Muscle of arm (tissue), 1 donor: ENCODE measurements at regions not wholly inside any gene's neighbourhood (a gene's known extent, or its start where the extent isn't known, plus 50 kb on each side); places are given as distances from the start of the nearest gene placed in this dataset.
A peak's percentile ranks its signal among the peaks of the same experiment; 100 is the strongest.

Experiments used
- DNase-seq: peaks from one replicate; pipeline ENCODE4 v3.0.0-alpha.2; 2013

DNA sequence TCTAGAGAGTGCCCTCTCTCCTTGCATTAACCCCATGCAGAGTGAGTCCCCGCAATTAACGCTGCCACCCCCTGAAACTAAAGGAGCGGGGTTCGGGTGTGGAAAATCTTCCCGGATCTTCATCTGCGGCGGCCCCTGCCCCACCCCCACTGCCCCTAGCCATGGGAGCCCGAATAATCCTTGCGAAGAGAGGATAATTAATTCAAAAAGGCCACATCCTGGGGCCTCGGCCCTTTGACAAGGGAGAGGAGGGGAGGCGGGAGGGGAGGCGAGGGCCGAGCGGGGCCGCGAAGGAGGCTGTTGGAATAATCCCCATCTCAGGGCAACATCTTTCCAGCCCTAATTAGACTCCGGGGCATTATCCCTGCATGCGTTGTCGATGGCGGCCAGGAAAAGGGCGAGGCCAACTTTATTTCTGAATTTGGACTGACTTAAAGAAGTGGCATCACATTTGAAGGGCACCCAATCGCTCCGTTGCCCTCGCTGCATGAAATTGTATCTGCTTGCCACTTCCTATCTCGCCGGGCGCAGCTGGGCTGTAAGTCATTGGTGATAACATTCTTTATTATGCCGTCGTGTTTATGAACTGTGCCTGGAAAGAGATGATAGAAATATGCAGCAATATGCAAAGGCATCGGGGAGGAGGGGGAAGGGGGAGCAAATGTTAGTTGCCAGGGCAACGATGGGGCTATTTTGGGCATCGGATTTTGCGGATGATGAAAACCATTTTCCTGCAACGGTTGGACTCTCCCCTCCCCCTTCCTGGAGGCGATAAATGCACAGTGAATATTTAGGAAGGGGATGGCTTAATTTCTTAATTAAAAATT lies 387.1 kb upstream of the TNRC6C start:
- DNase-seq, result peak; percentile 45

DNA sequence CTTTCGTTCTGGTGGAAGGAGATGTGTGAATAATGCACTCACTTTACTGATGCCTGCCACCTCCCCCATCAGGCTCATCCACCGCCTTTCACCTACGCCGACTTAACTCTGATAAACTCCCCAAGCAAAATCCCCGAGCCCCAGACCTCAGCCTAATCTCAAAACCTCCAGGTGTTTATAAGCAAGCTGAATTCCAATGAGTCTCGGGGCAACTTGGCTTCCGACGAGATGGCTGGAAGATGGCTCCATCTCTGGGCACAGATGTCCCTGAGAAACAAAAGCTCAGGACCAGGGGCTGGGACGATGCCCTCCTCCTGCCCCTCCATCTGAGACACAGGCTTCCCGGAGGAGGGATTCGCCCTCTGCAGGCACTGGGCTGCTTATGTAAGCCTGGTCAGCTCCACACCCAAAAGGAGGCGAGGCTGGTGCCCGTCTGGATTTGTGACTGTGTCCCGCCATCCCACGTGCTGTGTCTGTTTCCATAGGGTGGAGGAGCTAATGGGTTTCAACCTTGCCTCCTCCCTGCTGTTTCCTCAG lies 386.4 kb upstream of the TNRC6C start:
- DNase-seq, result no peak

DNA sequence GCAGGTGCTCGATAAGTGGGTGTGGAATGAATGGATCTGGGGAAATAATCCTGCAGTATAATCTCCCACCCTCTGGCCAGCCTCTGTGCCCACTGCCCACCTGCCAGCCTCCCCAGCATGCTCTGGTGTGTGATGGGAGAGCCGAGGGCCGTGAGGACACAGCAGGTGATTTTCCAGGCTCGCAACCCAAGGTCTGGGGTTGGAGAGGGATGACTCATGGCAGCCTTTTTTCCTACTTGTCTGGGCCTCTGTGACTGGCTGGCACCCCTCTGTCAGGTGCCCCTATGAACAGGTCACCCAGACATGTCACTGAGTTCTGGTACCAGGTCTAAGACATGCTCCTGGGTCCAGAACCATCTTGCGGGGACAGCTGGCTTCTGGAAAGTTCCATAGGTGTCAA lies 385.7 kb upstream of the TNRC6C start:
- DNase-seq, result no peak

DNA sequence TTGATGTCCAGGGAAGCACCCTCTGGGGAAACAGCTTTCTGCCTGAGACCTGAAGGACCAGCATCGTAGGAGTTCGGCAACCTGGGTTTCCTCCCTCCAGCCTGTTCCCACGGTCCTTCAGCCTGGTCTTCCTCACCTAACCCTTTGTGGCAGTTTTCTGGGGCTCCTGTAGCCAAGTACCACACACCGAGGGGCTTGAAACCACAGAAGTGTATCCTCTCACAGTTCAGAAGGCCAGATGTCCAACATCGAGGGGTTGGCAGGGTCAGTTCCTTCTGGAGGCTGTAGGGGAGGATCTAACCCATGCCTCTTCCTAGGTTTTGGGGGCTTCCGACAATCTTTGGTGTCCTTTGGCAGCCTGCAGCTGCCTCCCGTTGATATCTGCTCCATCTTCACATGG lies 381.0 kb upstream of the TNRC6C start:
- DNase-seq, result no peak

DNA sequence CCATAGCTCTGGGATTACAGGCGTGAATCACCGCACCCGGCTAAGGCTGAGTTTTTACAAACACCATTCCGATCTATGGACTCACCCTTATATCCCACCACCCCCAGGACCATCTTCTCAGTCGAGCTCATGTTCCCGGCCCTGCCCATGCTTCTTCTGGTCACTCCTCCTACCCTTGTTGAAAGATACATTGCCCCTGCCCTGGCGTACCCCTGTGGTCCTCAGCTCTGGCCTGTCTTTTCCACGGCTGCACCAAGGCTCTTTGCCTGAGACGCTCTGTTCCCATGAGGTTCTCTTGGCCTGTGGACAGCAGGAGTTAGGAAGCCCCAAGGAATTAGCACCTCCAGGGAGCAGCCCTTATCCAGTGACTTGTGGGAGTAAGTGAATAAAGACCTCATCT lies 379.4 kb upstream of the TNRC6C start:
- no peak for DNase-seq

DNA sequence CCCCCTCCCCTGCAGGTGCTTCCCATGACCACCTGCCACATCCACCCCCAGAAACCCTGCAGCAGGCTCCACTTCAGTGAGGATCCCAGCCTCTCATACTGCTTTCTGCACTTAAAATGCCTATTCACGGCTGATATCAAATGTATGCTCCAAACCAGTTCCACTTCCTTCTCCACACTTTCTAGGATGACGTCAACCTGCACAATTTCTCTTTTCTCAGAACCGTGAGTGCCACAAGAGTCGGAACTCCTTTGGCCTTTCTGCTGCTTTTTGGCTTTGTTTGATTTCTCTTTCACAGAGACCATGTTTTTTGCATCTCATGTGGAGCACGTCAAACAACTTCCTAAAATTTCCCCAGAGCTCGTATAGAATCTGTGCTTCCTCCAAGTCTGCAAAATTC lies 378.8 kb upstream of the TNRC6C start:
- no peak for DNase-seq

DNA sequence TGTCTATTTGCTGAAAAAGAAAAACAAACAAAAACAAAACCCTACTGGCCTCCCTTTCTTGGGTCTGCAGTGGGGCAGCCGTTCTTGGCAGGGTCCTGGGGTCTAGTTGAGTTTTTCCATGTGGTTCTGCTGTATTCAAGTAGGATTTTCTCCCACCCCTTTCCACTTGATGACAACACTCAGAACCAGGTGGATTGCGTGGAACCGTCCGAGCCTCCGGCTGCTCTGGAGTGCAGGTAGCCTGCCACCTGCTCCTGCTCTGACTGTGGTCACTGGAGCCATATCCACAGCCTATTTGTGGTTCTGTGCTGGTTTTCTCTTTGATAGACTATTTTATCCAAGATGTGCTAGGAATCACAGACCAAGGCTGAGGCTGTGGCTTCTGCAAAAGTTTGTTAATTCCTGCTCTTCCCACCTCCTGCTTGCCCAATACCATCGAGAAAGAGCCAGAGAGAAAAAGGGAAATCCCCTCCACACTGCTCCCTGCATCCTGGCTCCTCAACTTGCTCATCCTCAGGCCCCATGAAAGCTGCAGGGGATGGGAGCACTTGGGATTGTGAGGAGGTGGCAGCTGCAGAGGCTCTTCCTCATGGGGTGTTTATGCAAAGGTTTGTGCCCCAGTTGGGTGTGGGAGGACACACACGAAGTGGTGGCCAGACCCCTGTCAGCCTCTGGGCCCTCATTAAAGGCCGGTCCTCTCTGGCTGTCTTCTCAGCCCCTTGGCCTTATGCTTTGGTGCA lies 377.8 kb upstream of the TNRC6C start:
- no peak for DNase-seq

DNA sequence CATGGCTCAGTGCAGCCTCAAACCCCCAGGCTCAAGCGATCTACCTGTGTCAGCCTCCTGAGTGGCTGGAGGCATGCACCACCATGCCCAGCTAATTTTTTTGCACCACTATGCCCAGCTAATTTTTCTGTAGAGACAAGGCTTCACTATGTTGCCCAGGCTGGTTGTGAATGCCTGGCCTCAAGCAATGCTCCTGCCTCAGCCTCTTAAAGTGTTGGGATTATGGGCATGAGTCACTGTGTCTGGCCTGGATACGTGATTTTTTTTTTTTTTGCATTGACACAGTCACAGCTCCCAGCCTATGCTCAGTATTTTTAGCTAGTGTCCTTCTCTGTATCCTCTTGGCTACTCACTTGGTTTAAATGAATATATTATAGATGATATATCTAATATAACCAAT lies 377.0 kb upstream of the TNRC6C start:
- DNase-seq, result no peak

DNA sequence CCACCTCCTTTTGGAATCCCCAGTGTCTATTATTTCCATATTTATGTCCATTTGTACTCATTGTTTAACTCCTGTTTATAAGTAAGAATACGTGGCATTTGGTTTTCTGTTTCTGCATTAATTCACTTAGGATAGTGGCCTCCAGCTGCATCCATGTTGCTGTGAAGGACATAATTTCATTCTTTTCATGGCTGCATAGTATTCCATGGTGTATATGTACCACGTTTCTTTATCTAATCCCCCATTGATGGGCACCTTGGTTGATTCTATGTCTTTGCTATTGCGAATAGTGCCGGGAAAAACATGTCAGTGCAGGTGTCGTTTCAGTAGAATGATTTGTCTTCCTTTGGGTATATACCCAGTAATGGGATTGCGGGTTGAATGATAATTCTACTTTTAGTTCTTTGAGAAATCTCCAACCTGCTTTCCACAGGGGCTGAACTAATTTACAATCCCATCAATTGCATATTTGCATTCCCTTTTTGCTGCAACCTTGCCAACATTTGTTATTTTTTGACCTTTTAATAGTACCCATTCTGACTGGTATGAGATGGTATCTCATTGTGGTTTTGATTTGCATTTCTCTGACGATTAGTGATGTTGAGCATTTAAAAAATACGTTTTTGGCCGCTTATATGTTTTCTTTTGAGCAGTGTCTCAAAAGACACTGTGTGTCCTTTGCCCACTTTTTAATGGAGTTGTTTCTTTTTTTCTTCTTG lies 373.2 kb upstream of the TNRC6C start:
- no peak for DNase-seq

DNA sequence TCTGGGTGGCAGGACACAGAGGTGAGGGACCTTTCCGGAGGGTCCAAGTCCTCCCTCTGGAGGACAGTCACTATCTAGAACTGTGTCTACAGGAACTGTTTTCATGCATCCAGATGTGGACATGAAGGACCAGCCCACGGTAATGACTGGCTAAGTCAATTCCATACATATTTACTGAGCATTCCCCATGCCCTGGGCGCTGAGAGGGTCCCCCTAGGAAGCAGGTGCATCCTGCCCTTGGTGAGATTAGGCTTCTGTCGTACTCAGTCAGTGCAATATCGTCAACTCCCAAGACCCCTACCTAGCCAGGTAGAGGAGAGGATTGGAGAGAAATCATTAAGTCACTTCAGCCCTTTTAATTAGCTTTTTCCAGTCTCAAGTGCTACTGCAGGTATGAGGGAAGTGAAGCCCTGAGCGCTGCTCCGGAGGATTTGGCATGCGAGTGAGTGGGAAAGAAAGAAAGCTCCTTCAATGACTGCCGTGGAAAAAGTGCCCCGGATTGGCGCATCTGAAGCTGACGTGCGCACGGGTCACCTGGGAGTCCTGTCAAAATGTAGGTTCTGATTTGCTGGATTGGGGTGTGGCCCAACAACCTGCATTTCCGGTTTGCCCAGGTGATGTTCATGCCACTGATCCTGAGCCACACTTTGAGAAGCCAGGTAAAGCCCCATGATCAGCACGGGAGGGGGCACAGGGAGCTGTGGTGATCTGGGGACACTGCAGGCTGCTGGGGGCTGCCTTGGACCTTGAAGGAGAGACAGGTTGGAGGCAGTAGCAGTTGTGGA lies 367.4 kb upstream of the TNRC6C start:
- no peak for DNase-seq

DNA sequence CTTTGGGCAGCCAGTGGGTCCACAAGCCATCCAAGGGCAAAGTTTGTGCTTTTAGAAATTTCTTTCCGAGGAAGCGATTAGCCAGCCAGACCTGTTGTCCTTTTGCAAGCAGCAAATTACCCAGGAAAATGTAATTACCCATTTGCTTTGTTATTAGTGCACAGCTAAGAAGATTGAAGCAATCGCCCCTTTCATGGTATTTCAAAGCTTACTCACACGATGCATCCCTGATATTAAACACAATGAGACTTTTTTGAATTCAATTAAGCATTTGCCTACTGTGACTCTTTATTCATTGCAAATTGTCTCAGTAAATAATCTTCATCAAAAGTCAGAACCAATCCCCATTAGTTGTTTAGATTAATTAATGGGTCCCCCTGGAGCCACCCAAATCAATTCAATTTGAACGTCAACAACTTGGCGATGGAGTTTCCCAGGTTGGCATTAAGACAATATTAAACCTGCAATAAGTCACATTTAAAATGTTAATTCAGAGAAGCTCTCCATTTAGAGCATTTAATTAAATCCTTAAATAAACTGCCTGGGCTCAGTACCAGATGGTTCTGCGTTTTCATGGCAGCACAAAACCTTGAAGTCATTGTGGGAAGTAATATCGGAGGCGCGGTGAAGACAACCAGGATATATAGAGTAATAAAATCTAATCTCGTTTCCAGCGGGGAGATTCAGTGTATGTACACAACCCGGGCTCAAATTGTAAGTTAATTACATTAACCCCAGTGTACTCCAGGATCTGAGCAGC lies 366.2 kb upstream of the TNRC6C start:
- no peak for DNase-seq

DNA sequence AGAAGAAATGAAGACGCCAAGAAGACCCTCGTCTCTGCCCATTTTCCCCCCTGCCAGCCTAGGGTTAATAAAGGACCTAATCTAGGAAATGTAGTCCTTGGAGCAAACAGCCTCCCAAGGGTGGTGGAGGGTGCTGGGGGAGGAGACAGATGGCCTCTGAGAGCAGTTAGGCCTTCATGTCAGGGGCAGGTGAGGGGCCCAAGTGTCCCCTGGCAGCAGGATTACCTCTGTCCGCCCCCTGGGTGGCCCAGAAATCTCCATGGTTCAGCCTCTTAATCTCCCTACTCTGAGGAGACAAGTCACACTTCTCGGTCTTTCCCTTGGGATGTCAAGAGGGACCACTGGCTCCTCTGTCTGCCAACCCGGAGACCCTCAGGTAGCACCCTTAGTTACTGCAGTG lies 365.4 kb upstream of the TNRC6C start:
- DNase-seq, result no peak

DNA sequence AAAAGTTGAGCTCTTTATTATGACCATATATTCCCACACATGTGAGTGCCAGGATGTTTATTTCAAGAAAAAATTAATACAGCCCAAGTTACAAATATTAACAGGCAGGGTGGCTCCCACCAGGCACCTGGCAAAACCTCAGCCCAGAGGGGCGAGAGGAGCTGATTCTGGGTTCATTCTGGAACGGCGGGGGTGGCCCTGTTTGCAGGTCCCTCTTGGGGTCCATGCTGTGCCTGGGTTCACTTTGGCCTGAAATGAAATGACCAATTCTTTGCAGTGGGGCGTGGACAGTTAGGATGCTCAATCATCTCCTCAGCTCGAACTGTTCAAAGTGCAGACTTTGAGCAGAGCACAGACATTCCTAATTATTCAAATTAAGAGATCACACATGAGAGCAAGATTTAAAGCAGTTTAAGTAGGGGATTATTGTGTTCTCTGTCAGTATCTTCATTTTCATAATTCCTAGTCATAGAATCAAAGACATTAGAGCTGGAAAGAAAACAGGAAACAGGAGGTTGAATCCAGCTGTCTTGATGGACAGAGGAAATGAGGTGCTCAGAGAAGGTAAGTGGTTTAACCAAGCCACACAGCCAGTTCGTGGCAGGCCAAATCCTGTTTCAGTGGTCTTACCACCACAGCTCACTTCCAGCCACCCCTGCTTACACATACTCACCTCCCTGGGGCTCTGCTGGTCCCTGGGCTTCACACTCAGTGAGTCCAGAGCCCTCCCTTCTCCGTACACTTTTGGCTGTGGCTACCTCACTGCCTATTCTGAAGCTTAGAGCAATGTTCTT lies 363.9 kb upstream of the TNRC6C start:
- DNase-seq, result no peak

DNA sequence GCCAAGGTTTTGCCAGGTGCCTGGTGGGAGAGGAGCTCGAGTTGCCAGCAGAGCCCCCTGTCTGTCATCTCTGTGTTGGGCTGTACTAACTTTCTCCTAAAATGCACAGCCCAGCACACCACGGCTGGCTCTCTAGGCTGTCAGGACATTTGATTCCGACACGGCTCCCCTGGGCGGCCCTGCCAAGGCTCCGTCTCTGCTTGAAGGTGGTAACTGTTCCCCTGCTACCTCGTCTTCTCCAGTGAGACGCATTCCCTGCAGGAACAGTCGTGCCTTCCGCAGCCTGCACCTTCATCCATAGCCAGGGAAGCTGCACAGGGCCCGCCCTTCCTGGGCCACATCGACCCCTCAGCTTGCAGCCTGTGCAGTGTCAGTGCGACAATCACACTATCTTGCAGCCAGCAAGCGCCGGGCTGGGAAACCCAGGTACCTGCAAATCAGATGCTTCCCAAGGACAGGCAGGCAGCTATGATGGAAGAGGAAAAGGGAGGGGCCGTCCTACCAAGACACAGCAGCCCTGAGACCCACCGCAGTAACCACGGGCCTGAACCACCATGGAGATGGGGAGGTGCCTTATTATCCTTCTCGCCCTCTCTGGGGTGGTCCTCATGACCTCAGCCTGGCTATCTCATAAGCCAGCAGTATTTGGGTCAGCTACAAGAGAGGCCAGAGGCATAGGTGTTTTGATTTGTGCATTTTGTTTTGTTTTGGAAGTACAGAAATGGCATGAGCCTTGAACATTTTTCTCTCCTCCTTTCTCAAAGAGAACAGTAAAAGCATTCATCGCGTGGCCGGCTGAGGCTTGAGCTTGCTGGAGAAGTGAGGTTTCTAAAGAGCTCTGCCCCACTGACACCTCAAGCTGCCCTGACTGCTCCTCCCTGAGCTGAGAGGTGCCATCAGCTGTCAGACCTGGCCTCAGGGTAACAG lies 361.7 kb upstream of the TNRC6C start:
- DNase-seq, result no peak

DNA sequence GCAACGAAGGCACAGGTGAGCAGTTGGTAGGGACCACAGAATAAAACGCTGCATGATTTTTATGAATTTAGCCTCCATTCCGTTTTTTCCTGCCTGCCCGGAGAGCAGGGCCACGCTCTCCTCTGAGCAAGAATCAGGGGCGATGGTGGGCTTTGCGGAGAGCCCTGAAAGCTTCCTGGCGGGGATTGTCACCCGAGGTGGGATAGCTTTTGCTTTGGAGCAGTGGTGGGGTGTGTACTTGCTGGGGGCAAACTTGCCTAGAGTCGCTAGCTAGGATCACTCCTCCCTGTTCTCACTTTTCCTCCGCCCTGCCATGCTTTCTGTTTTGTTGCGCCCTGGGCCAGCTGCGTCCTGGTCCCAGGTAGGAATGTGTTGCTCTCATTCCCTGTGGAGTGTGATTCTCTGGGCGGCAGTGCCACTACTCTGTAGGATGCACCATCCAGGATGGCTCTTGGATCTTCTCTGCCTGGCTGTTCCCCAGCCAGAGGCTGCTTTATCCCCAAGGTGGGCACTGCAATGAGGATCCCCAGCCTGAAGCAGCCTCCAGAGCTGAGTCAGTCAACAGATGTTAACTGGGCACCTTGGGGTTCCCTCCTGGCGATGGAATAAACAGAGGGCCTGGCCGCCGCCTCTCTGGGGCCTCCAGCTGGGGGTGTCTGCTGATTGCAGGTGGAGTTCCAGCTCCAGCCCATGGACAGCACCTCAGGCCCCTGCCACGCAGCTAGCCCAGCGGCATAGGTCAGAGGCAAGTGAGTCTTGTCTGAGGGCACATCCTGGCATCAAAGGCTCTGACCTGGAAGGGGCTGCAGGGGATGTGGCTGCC lies 360.9 kb upstream of the TNRC6C start:
- DNase-seq, result no peak

DNA sequence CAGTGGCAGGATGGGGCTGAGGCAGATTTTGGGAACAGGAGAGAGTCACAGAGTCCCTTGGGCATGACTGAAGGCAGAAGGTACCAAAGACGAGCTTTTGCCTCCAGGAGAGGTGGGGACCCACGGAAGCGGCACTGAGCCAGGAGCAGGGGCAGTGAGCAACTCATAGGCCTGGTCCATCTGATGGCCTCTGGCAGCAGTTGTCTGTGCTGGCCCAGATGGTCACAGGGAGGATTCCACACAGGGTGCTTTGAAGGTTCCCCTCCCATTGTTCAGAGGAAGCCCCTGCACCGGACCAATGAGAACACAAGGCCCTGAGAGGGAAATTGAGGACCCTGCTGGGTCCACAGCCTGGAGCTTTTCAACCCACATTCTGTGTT lies 360.3 kb upstream of the TNRC6C start:
- DNase-seq, result no peak

DNA sequence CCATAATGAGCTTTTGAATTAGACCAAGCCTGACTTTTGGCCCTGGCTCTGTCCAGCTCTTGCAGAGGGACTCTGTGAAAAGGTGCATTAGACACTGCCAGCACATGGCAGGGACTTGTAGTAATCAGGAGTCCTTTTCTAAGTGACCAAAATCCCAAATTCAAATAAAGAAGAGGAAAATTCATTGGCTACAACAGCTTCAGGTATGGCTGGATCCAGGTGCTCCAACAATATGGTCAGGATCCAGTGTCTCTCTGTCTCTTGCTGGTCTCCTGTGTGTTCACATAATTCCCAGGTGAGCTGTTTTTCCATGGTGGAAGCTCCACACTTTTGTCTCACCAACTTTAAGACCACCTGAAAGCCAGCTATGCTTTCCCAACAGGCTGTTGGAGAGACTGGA lies 358.8 kb upstream of the TNRC6C start:
- no peak for DNase-seq

DNA sequence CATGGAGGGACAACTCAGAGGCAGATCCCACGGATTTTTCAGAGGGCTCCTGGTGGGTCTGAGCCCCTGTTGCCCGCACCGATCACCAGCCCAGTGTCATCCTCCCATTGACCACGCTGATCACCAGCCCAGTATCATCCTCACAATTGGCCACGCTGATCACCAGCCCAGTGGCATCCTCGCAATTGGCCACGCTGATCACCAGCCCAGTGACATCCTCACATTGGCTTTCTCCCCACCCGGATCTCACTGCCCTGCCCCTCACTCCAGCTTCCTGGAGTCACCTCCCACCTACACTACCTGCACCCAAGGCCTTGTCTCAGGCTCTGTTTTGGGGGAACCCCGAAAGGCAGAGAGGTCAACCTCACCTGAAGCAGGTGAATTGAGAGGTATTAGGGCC lies 358.2 kb upstream of the TNRC6C start:
- DNase-seq, result no peak
